Fibroblast of pulmonary artery (primary cell): ENCODE measurements at regions not wholly inside any gene's neighbourhood (a gene's known extent, or its start where the extent isn't known, plus 50 kb on each side); places are given as distances from the start of the nearest gene placed in this dataset.

Experiments used
- DNase-seq: peaks from one replicate; pipeline ENCODE4 v3.0.0-alpha.2; 2010; ENCODE audit warnings: low read depth
- H3K4me3 ChIP-seq: replicated peaks from 2 replicates; pipeline ENCODE4 v1.5.1; 2011; ENCODE audit warnings: low read depth, mild to moderate bottlenecking, control low read depth, low read length, moderate library complexity
- TF ChIP-seq, protein P1 (sequence below): IDR thresholded peaks from 2 replicates; pipeline ENCODE4 v1.5.1; 2011; ENCODE audit warnings: mild to moderate bottlenecking, control low read depth, low read length, inconsistent platforms; ENCODE audit errors: missing control alignments

DNA sequence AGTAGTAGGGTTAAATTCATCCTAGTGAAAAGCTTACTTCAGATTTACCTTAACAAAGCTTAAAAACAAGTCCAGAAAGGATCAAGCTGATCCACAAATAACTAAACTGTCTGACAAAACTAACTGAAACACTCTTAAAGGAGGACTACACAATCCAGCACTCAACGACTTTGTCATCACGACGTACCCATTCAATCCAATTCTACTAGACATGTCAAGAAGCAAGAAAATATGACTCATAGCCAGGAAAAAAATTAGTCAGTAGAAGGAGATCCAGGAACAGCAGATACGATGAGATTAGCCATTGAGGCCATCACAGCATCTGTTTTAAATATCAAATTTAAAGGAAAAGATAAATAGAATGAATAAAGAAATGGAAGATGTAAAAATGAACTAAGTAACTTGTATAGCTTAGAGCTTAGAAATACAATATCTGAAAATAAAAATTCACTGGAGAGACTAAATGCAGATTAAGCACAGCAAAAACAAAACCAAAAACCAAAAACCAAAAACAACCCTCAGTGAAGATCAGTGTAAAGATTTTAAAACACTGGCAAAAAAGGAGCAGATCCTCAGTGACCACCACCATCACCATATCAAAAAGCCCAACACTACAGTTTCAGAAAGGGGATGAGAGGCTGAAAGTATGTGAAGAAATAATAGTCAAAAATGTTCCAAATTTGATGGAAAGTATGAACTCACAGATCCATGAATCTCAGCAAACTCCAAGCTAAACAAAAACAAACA, 95.0 kb upstream of the CCND2 start:
- DNase-seq, result no peak
- TF ChIP-seq, protein P1, sequence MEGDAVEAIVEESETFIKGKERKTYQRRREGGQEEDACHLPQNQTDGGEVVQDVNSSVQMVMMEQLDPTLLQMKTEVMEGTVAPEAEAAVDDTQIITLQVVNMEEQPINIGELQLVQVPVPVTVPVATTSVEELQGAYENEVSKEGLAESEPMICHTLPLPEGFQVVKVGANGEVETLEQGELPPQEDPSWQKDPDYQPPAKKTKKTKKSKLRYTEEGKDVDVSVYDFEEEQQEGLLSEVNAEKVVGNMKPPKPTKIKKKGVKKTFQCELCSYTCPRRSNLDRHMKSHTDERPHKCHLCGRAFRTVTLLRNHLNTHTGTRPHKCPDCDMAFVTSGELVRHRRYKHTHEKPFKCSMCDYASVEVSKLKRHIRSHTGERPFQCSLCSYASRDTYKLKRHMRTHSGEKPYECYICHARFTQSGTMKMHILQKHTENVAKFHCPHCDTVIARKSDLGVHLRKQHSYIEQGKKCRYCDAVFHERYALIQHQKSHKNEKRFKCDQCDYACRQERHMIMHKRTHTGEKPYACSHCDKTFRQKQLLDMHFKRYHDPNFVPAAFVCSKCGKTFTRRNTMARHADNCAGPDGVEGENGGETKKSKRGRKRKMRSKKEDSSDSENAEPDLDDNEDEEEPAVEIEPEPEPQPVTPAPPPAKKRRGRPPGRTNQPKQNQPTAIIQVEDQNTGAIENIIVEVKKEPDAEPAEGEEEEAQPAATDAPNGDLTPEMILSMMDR, result no peak
- no peak overlapping the region for H3K4me3 ChIP-seq

DNA sequence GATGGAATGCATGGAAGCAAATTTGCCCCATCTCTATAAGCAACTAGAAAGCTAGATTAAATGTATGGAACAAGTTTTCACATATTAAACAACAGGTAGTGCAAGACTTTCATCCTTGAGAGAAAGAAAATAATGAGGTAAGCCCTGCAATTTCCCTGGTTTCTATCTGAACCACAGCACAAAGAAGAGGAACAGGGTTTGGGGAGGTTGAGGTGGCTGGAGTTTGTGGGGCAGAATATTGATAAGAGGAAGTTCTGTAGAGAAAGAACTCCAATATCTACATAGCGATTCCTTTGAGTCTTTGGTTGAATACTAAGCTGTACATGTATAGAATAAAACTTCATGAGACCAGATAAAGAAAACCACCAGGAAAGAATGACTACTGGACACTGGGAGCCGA, 96.3 kb upstream of the CCND2 start:
- no peak for DNase-seq
- TF ChIP-seq, protein P1, result no peak
- no peak overlapping the region for H3K4me3 ChIP-seq

DNA sequence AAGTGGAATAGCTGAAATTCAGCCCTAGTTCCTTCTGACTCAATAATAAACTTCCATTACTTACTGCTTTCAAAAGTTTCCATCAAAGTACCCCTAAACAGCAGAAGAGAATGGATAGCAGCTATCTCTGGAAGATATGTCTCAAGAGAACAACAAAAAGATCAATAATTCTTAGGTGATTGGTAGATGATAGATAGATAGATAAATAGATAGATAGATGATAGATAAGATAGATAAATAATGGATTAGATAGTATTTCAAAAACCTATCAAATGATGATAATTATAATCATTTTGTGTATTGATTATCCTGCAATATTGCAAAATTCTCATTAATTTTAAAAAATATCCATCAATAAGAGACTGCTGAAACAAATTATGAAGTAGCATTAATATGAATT, 97.4 kb upstream of the CCND2 start:
- TF ChIP-seq, protein P1, result no peak
- DNase-seq, result no peak

DNA sequence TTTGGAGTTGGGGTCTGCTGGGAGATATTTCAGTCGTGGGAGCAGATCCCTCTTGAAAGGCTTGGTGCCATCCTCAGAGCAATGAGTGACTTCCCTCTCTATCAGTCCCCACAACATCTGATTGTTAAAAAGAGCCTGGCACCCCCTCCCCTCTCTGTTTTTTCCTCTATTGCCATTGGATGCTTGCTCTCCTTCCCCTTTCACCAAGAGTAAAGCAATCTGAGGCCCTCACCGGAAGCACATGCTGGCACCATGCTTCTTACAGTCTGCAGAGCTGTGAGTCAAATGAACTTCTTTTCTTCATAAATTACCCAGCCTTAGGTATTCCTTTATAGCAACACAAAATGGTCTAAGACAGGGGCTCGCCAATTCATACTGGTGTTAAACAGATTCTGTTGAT, 99.1 kb upstream of the CCND2 start:
- no peak overlapping the region for H3K4me3 ChIP-seq
- no peak for DNase-seq
- TF ChIP-seq, protein P1, result no peak

More for the DNA sequence above, 97.4 kb upstream of the CCND2 start:
- no peak overlapping the region for H3K4me3 ChIP-seq

DNA sequence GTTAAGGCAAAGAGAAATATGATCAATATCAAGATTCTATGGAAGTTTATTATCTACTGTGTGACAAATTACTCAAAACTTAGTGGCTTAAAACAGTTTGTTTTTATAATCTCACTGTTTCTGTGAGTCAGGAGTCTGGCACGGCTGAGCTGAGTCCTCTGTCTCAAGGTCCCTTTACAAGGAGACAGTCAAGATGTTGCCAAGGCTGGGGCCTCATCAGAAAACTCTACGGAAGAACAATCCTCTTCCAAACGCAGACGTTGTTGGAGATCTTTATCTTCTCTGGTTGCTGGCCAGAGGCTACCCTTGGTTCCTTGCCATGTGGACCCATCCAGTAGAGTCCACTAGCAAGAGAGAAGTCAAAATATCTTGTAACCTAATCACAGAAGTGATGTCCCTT, 100.6 kb upstream of the CCND2 start:
- TF ChIP-seq, protein P1, result no peak
- no peak overlapping the region for H3K4me3 ChIP-seq
- no peak for DNase-seq

DNA sequence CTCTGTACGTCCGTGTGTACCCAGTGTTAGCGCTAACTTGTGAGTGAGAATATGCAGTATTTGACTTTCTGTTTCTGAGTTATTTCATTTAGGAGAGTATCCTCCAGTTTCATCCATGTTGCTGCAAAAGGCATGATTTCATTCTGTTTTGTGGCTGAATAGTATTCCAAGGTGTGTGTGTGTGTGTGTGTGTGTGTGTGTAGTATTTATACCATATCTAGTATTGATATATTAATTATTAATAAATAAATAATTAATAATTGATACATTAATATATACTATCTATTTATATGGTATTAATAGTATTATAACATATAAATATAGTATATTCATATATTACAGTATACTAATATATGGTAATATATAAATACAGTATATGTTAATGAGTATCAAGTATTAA, 101.8 kb upstream of the CCND2 start:
- H3K4me3 ChIP-seq, result no peak overlapping the region
- DNase-seq, result no peak
- TF ChIP-seq, protein P1, result no peak

DNA sequence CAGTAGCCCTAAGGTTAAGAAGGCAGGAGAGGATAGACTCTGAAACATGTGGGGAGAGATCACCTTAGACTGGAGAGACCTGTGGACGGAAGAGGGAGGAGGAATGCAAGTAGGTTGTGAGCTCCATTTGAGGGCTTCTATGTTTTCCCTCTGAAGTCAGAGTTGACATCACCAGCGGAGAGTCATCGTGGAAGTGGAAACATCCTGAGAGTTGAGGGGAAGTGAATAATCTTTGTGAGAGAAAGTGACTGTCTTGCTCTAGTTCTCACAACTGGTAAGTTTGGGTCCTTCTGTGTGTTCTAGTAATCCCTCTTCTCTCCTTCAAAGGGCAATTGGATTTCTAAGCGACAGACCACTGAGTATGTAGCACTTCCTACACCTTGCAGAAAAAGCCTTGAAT, 103.6 kb upstream of the CCND2 start:
- TF ChIP-seq, protein P1, result no peak
- no peak for DNase-seq
- no peak overlapping the region for H3K4me3 ChIP-seq
